NOMO-1 (cell line): ENCODE measurements at regions not wholly inside any gene's neighbourhood (a gene's known extent, or its start where the extent isn't known, plus 50 kb on each side); places are given as distances from the start of the nearest gene placed in this dataset.

Experiments used
- DNase-seq, 2 experiments: peaks; one replicate each; lab custom pipeline; 2025; ENCODE audit not compliant: unreplicated experiment in 2 of 2; lab: John Stamatoyannopoulos, UW

DNA sequence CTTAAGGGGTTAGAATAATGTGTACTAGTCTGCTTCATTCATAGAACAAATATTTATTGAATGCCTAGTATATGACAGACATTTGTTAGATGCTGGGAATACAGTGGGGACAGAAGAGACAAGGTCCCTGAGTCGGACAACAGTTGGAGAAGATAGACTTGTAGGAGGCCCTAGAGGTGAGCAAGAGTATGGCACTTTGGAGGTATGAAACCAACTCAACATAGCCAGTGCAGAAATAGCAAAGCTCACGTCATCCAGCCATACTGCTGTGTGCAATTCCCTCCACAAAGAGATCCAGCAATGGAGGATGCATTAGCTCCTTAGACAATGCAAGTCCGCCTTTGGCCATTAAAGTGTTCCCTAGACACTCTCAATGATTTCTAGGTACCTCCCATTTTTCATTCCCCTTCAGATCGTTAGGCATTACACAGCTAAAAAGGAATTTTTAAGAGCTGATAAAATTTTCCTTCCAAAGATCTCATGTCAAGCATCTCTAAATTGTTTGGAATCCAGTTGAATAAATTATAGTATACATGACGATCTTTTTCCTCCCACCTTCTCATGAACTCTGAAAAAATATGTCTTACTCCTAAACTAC is 1949.6 kb upstream of the WWC1 start:
- no peak for DNase-seq

DNA sequence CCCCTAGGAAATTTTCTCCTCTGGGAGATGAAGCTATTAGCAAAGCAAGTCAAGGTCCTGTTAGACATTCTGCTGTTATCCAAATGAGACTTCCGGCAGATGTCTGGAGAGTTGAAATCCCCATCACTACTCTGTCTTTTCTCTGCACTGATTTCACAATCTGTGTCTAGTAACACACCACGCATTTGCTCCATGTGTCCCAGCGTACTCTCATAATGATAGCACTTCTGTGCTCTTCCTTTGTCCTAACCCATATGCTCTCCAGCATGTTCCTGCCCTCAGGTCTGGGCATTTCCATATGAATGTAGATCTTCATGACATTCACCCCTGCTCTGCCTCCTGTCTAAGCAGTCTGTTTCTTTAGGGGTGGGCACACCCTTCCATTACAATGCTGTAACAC is 1949.0 kb upstream of the WWC1 start:
- DNase-seq, result no peak

GRCh38 chr5:166346726-166347374 is 1944.6 kb upstream of the WWC1 start:
- no peak for DNase-seq

DNA sequence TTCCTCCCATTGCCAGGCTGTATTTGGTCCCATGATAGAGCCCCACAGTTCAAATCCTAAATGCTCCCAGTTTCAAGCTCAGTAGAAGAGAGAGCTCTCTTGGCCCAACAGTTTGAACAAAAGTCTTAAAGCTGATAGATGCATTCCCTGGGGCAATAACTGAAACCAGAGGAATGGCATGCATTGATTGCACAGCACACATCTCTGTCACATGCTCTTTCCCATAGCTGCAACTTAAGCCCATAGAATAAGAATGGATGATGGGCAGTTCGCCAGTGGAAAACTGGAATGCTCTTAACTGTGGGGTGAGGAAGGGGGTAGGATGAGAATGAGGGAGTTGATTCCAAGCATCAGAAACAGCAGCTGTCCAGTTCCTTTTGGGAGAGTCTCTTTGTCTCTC is 1942.4 kb upstream of the WWC1 start:
- no peak for DNase-seq

GRCh38 chr5:166353580-166353979 is 1937.9 kb upstream of the WWC1 start:
- no peak for DNase-seq

GRCh38 chr5:166354332-166354731 is 1937.1 kb upstream of the WWC1 start:
- no peak for DNase-seq

GRCh38 chr5:166356096-166356495 is 1935.3 kb upstream of the WWC1 start:
- no peak for DNase-seq

DNA sequence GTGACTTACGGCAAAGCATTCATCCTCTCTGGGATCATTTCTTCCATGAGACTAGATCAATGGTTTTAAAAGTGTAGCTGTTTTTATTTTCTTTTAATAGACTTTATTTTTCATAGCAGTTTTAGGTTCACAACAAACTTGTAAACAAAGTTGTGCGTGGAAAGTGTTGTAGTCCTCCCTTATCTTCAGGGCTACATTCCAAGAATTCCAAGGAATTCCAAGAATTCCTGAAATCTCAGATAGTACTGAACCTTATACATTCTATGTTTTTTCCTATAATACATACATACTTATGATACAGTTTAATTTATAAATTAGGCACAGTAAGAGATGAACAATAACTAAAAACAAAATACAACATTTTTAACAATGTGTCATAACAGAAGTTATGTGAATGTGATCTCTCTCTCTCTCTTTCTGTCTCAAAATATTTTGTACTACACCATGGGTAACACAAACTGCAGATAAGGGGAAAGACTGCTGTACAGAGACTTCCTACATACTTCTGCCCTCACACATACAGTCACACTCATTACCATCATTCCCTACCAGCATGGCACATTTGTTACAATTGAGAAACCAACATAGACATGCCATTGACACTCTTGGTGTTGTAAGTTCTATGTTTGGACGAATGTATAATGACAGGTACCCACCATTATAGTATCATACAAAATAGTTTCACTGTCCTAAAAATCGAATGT is 1933.2 kb upstream of the WWC1 start:
- no peak for DNase-seq

GRCh38 chr5:166363087-166363760 is 1928.2 kb upstream of the WWC1 start:
- DNase-seq, result no peak

DNA sequence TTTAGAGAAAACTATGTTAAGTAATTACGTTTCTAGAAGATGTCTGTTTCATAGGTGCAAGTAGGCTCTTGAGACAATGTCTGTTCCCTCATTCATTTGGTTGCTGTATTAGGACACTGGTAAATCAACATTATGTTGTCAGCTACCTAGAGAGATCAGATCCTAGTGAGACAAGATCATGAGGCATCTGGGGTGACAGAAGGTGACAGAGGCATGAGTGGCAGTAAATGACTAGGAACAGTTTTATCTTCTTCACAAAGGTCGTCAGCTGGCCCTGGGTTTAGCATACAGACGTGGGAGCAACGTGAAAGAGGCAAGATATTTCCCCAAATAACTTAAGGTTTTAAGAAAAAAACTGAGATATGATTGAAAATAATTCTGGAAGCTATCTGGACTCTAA is 1926.3 kb upstream of the WWC1 start:
- DNase-seq, result no peak

GRCh38 chr5:166367391-166367790 is 1924.1 kb upstream of the WWC1 start:
- DNase-seq, result no peak

- DNase-seq, result no peak
Measured at GRCh38 chr5:166369346-166369745, 1922.1 kb upstream of the WWC1 start.

DNA sequence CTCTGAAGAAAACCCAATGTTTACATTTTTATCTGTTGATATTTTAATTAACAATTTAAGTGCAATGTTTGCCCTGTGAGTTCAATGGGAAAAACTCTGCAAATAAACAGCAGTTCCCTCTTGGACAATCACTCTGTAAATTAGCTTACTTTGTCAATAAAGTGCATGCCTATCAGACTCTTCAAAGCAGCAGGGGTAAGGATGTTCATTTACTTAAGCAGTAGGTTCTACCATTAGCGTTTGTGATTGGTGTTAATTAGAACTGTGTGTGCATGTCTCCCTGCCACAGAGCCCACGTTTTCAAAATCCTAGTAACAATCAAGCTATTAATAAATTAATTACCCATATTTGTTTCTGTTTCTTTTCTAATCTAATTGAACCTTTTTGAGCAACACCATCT is 1921.6 kb upstream of the WWC1 start:
- no peak for DNase-seq

DNA sequence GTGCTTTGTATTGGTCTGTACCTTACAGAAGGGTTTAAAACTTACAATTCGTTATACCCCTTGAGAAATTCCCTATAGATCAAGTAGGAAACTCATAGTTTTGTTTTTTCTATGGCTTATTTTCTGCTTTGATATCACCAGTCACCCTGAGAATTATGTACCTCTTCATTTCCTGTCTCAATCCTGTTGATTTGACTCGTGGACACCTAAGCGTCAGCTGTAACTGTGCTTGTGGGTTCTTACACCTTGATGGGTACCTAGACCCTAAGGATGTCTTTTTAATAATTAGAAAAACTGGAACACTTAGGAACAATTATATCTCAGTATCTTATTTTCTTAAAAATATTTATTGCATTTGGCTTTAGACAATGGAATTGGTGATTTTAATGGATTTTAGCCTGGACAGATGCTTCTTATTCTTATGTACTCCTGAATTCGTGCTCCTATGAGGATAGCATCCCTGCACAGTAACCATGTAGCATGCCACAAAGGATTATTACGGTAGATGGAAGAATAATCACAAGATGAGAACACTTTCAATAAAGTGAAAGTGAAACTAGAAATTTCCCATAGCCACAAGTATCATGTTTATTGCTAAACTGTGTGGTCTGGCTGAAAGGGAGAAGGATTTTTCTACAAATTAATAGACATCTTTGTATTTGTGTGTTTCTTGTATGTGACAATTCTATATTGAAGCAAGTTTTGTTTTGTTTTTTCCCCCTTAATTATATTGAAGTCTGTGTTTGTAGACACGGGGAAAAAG is 1920.3 kb upstream of the WWC1 start:
- no peak for DNase-seq

- DNase-seq, result no peak
Measured at GRCh38 chr5:166373817-166374216, 1917.6 kb upstream of the WWC1 start.

DNA sequence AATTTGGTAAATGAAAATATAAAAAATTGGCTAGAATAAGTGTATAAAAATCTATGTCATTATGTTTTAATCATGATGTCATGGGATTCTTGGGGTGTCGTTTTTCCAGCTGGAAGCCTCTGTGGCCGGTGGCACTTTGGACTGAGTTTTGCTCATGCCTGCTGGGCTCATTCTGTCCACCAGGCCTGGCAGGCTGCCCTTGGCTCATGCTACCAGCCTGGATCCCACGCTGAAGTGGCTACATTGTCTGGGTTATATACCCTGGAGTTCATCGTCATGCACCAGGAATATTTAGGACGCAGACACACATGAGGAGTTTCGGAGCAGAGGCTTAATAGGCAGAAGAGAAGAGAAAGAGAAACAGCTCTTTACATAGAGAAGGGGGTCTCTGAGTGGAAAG is 1913.7 kb upstream of the WWC1 start:
- DNase-seq, result no peak

GRCh38 chr5:166379517-166379916 is 1911.9 kb upstream of the WWC1 start:
- DNase-seq, result no peak

GRCh38 chr5:166382031-166382430 is 1909.4 kb upstream of the WWC1 start:
- no peak for DNase-seq

- DNase-seq, result no peak
Measured at GRCh38 chr5:166398131-166398530, 1893.3 kb upstream of the WWC1 start.

DNA sequence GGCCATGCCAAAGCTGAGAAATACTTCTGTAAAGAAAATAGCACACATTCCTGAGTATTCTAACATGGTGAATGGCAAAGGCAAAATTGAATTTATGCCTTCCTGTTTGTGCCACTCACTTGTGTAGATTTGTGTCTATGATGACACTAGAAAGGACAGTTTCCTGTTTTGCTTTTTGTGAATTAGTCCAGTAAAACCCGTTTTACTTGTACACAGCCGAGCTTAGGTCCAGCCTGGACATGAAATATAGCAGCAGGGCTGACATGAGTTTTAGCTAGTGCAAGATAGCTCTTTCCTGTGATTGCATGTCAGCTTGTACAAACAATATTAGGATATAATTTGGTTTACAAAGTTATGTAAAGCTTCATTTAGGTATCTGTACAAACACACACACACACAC is 1891.7 kb upstream of the WWC1 start:
- no peak for DNase-seq

- no peak for DNase-seq
Measured at GRCh38 chr5:166401391-166401790, 1890.1 kb upstream of the WWC1 start.
